ENCODE measurements at regions not wholly inside any gene's neighbourhood (a gene's known extent, or its start where the extent isn't known, plus 50 kb on each side); places are given as distances from the start of the nearest gene placed in this dataset.

DNA sequence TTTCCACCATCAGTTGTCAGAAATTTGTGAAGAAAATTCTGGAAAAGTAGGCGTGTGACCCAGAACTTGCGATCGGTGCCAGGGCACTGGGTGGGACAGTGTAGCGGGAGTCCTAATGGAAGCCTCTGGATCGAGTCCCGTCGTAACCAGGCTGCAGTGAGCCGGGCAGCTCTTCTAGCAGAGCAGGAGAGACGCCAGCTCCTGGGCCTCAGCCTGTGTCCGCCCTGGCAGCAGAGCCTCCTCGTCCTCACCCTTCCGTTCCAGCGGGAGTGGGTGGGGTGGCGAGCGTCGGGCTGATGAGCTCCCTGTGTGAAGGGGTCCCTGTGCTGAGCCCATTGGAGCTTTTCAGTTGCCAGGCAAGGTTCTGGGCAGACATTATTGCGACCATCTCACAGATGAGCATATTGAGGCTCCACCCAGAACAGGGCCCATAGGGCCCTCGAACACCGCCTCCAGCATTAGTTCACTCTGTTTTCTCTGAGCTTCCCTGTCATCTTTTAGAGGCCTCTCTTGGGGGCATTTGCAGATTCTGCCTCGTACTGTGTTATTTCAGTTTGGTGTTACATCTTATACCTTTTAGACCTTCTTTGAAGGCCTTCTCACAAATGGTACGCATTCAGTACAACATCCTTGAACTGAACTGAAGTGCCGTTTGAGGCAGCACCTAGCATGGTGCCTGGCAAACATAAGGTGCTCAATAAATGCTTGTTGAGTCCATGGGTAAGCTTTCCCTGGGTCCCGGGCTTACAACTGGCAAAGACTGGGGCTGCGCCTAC, 207.1 kb upstream of the CIBAR2 start:
- TF ChIP-seq EZH2 (IDR thresholded peaks at IDR 0.05; ENCODE audit: borderline replicate concordance, insufficient read depth, low read length, poor library complexity, severe bottlenecking) (no peak), RAD21 (conservative IDR thresholded peaks at IDR 0.05) (no peak), SMC3 (conservative IDR thresholded peaks at IDR 0.05; ENCODE audit: poor library complexity) (no peak), EP300 (conservative IDR thresholded peaks at IDR 0.05; ENCODE audit: poor library complexity, severe bottlenecking) (no peak), POLR2AphosphoS5 (IDR thresholded peaks at IDR 0.05) (no peak)
- TF ChIP-seq, protein P1, sequence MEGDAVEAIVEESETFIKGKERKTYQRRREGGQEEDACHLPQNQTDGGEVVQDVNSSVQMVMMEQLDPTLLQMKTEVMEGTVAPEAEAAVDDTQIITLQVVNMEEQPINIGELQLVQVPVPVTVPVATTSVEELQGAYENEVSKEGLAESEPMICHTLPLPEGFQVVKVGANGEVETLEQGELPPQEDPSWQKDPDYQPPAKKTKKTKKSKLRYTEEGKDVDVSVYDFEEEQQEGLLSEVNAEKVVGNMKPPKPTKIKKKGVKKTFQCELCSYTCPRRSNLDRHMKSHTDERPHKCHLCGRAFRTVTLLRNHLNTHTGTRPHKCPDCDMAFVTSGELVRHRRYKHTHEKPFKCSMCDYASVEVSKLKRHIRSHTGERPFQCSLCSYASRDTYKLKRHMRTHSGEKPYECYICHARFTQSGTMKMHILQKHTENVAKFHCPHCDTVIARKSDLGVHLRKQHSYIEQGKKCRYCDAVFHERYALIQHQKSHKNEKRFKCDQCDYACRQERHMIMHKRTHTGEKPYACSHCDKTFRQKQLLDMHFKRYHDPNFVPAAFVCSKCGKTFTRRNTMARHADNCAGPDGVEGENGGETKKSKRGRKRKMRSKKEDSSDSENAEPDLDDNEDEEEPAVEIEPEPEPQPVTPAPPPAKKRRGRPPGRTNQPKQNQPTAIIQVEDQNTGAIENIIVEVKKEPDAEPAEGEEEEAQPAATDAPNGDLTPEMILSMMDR (IDR thresholded peaks at IDR 0.05; ENCODE audit: poor library complexity, severe bottlenecking) = no peak
- TF ChIP-seq, protein P2, sequence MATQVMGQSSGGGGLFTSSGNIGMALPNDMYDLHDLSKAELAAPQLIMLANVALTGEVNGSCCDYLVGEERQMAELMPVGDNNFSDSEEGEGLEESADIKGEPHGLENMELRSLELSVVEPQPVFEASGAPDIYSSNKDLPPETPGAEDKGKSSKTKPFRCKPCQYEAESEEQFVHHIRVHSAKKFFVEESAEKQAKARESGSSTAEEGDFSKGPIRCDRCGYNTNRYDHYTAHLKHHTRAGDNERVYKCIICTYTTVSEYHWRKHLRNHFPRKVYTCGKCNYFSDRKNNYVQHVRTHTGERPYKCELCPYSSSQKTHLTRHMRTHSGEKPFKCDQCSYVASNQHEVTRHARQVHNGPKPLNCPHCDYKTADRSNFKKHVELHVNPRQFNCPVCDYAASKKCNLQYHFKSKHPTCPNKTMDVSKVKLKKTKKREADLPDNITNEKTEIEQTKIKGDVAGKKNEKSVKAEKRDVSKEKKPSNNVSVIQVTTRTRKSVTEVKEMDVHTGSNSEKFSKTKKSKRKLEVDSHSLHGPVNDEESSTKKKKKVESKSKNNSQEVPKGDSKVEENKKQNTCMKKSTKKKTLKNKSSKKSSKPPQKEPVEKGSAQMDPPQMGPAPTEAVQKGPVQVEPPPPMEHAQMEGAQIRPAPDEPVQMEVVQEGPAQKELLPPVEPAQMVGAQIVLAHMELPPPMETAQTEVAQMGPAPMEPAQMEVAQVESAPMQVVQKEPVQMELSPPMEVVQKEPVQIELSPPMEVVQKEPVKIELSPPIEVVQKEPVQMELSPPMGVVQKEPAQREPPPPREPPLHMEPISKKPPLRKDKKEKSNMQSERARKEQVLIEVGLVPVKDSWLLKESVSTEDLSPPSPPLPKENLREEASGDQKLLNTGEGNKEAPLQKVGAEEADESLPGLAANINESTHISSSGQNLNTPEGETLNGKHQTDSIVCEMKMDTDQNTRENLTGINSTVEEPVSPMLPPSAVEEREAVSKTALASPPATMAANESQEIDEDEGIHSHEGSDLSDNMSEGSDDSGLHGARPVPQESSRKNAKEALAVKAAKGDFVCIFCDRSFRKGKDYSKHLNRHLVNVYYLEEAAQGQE (IDR thresholded peaks at IDR 0.05; ENCODE audit: borderline replicate concordance) = no peak
- H3K36me3 ChIP-seq (ENCODE audit: insufficient read depth, low read length) = no peaks in the 10 kb centered on the region
- no peak overlapping the region for H3K4me2 ChIP-seq (ENCODE audit: low read length)
- H3K4me3 ChIP-seq (ENCODE audit: low read length) = no peak overlapping the region
- no peak overlapping the region for H3K27ac ChIP-seq (ENCODE audit: low read length)
- no peak overlapping the region for H2AFZ ChIP-seq (ENCODE audit: low read depth, low read length)
- no peak overlapping the region for H3K9ac ChIP-seq (ENCODE audit: low read length)
- H3K79me2 ChIP-seq (replicated peaks; ENCODE audit: insufficient read depth, low read length) = no peaks in the 10 kb centered on the region
- no peaks in the 10 kb centered on the region for H3K9me3 ChIP-seq (ENCODE audit: low read length)
- no peaks in the 10 kb centered on the region for H3K27me3 ChIP-seq (ENCODE audit: insufficient read depth, low read depth, low read length)
- no peaks in the 10 kb centered on the region for H3F3A ChIP-seq (ENCODE audit: insufficient read depth, low read length, poor library complexity, severe bottlenecking)
- no peaks in the 10 kb centered on the region for H3K9me2 ChIP-seq (ENCODE audit: insufficient read depth, low read length)
- no peaks in the 10 kb centered on the region for H4K20me1 ChIP-seq (ENCODE audit: insufficient read depth)

DNA sequence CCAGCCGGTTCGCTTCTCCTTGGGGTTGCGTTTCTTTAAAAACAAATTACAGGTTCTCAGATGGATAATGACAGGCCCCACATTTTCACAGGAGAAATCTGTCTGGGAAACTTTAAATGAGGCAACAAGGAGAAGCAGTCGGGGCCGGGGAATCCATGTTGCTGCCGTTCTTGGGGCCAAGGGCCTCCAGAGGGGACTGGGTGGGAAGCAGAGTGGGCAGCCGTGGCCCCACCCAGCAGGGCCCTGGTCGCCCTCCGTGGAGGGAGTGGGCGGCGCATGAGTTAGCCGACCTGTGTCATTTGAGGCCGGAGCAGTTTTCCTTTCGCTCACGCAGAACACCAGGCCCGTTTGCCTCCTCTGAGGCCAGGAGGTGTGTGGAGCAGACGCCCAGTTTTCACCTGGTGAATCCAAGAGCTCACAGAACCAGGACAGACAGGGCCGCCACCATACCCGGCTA, 207.7 kb upstream of the CIBAR2 start:
- no peak overlapping the region for H2AFZ ChIP-seq (ENCODE audit: low read depth, low read length)
- no peaks in the 10 kb centered on the region for H3K79me2 ChIP-seq (replicated peaks; ENCODE audit: insufficient read depth, low read length)
- no peaks in the 10 kb centered on the region for H4K20me1 ChIP-seq (ENCODE audit: insufficient read depth)
- no peaks in the 10 kb centered on the region for H3K27me3 ChIP-seq (ENCODE audit: insufficient read depth, low read depth, low read length)
- H3K9ac ChIP-seq (ENCODE audit: low read length) = no peak overlapping the region
- H3K36me3 ChIP-seq (ENCODE audit: insufficient read depth, low read length) = no peaks in the 10 kb centered on the region
- H3K27ac ChIP-seq (ENCODE audit: low read length) = no peak overlapping the region
- H3K9me3 ChIP-seq (ENCODE audit: low read length) = no peaks in the 10 kb centered on the region
- no peaks in the 10 kb centered on the region for H3K9me2 ChIP-seq (ENCODE audit: insufficient read depth, low read length)
- TF ChIP-seq RAD21 (conservative IDR thresholded peaks at IDR 0.05) (no peak), MXI1 (conservative IDR thresholded peaks at IDR 0.05; ENCODE audit: poor library complexity, severe bottlenecking) (no peak), EP300 (conservative IDR thresholded peaks at IDR 0.05; ENCODE audit: poor library complexity, severe bottlenecking) (no peak), TAF1 (IDR thresholded peaks at IDR 0.05; ENCODE audit: low read depth) (no peak), SMC3 (conservative IDR thresholded peaks at IDR 0.05; ENCODE audit: poor library complexity) (no peak), POLR2AphosphoS5 (IDR thresholded peaks at IDR 0.05) (no peak), EZH2 (IDR thresholded peaks at IDR 0.05; ENCODE audit: borderline replicate concordance, insufficient read depth, low read length, poor library complexity, severe bottlenecking) (no peak)
- TF ChIP-seq, protein P1 (IDR thresholded peaks at IDR 0.05; ENCODE audit: poor library complexity, severe bottlenecking) = no peak
- TF ChIP-seq, protein P2 (IDR thresholded peaks at IDR 0.05; ENCODE audit: borderline replicate concordance) = no peak
- H3F3A ChIP-seq (ENCODE audit: insufficient read depth, low read length, poor library complexity, severe bottlenecking) = no peaks in the 10 kb centered on the region
- H3K4me3 ChIP-seq (ENCODE audit: low read length) = no peak overlapping the region
- no peak overlapping the region for H3K4me2 ChIP-seq (ENCODE audit: low read length)
